Peyer's patch (tissue), 4 donors: ENCODE measurements at regions not wholly inside any gene's neighbourhood (a gene's known extent, or its start where the extent isn't known, plus 50 kb on each side); places are given as distances from the start of the nearest gene placed in this dataset.

Experiments
- POLR2A ChIP-seq, 2 donors: fragments of 450-650 bp; IDR thresholded peaks; one replicate each; pipeline ENCODE4 v1.5.1; 2017; ENCODE audit warnings: antibody characterized with exemption in 2 of 2, mild to moderate bottlenecking in 2 of 2, moderate library complexity in 2 of 2
- TF ChIP-seq, protein P1 (sequence below), 6 experiments: fragments of 450-650 bp in 4 of 6; fragments of 200-600 bp in 2 of 6; sonication (generic) in 1 of 6; IDR thresholded peaks; one replicate each; pipeline ENCODE4 v1.5.1; 2017 to 2019; ENCODE audit warnings: antibody characterized with exemption in 6 of 6, mild to moderate bottlenecking in 3 of 6, moderate library complexity in 1 of 6

DNA sequence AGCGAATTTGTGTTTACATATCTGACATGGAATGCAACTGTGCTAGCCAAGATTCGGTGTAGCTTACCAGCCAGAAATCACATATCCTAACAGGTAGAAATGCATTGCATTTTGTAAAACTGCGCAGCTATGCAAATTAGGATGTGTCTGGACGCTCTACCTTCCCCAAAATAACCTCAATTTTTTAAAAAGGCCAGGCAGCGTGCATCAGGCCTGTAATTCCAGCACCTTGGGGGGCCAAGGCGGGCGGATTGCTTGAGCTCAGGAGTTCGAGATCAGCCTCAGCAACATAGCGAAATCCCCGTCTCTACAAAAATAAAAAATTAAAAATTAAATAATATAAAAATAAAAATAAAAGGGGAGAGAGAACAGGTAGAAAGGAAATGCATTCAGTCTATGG is 305.0 kb downstream of the TYW1 start:
- TF ChIP-seq, protein P1, sequence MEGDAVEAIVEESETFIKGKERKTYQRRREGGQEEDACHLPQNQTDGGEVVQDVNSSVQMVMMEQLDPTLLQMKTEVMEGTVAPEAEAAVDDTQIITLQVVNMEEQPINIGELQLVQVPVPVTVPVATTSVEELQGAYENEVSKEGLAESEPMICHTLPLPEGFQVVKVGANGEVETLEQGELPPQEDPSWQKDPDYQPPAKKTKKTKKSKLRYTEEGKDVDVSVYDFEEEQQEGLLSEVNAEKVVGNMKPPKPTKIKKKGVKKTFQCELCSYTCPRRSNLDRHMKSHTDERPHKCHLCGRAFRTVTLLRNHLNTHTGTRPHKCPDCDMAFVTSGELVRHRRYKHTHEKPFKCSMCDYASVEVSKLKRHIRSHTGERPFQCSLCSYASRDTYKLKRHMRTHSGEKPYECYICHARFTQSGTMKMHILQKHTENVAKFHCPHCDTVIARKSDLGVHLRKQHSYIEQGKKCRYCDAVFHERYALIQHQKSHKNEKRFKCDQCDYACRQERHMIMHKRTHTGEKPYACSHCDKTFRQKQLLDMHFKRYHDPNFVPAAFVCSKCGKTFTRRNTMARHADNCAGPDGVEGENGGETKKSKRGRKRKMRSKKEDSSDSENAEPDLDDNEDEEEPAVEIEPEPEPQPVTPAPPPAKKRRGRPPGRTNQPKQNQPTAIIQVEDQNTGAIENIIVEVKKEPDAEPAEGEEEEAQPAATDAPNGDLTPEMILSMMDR (IDR thresholded peaks at IDR 0.05), result no peak
- TF ChIP-seq POLR2A (IDR thresholded peaks at IDR 0.05), result no peak
